GM23338 (cell line): ENCODE measurements at regions not wholly inside any gene's neighbourhood (a gene's known extent, or its start where the extent isn't known, plus 50 kb on each side); places are given as distances from the start of the nearest gene placed in this dataset.

Experiments
- ATAC-seq: fragments of 200-7000 bp; cut with Tn5 transposase; 3 replicates; pipeline ENCODE4 v1.9.1; 2020
- DNase-seq: peaks from one replicate; pipeline ENCODE4 v3.0.0-alpha.2; 2015; ENCODE audit warnings: low spot score
- H2AFZ ChIP-seq: fragments of 200-600 bp; sonication (generic); 2 replicates; pipeline ENCODE4 v1.8.0; 2016; ENCODE audit warnings: antibody characterized with exemption, mild to moderate bottlenecking, moderate library complexity
- H3F3A ChIP-seq: fragments of 200-600 bp; sonication (generic); replicated peaks from 2 replicates; pipeline ENCODE4 v1.8.0; 2017; ENCODE audit warnings: antibody characterized with exemption, mixed run types, low read depth
- H3K27ac ChIP-seq: fragments of 200-600 bp; sonication (generic); 2 replicates; pipeline ENCODE4 v1.6.1; 2016; ENCODE audit warnings: low read depth
- H3K27me3 ChIP-seq: fragments of 200-600 bp; sonication (generic); 2 replicates; pipeline ENCODE4 v1.8.0; 2016; ENCODE audit warnings: mild to moderate bottlenecking, mixed run types, moderate library complexity; ENCODE audit not compliant: insufficient read depth
- H3K36me3 ChIP-seq: fragments of 200-600 bp; sonication (generic); 2 replicates; pipeline ENCODE4 v1.8.0; 2016; ENCODE audit warnings: mild to moderate bottlenecking; ENCODE audit not compliant: insufficient read depth
- H3K4me1 ChIP-seq: fragments of 200-600 bp; sonication (generic); 2 replicates; pipeline ENCODE4 v1.8.0; 2016; ENCODE audit warnings: mild to moderate bottlenecking, moderate library complexity; ENCODE audit not compliant: insufficient read depth
- H3K4me2 ChIP-seq: fragments of 200-600 bp; sonication (generic); 2 replicates; pipeline ENCODE4 v1.7.1; 2017; ENCODE audit warnings: mixed run types
- H3K4me3 ChIP-seq: fragments of 200-600 bp; sonication (generic); 2 replicates; pipeline ENCODE4 v1.6.1; 2016; ENCODE audit warnings: mixed run types
- H3K79me2 ChIP-seq: fragments of 200-600 bp; sonication (generic); replicated peaks from 2 replicates; pipeline ENCODE4 v1.8.0; 2017; ENCODE audit warnings: mild to moderate bottlenecking; ENCODE audit not compliant: insufficient read depth
- H3K9me2 ChIP-seq: fragments of 200-600 bp; sonication (generic); 2 replicates; pipeline ENCODE4 v1.8.0; 2017; ENCODE audit not compliant: insufficient read depth
- H4K20me1 ChIP-seq: fragments of 200-600 bp; sonication (generic); replicated peaks from 2 replicates; pipeline ENCODE4 v1.8.0; 2017; ENCODE audit warnings: mild to moderate bottlenecking; ENCODE audit not compliant: insufficient read depth
- H3K27ac Mint-ChIP-seq: 2 replicates; pipeline ENCODE4 v1.8.0; 2020; ENCODE audit warnings: inconsistent platforms, mild to moderate bottlenecking, moderate library complexity, mixed read lengths
- H3K27me3 Mint-ChIP-seq: 3 replicates; pipeline ENCODE4 v1.8.0; 2022; ENCODE audit warnings: low read depth, mild to moderate bottlenecking, moderate library complexity, mixed read lengths, inconsistent platforms; ENCODE audit not compliant: insufficient read depth, poor library complexity
- H3K36me3 Mint-ChIP-seq: 3 replicates; pipeline ENCODE4 v1.8.0; 2021; ENCODE audit warnings: low read depth, mild to moderate bottlenecking, inconsistent platforms, moderate library complexity, mixed read lengths
- H3K4me1 Mint-ChIP-seq: 3 replicates; pipeline ENCODE4 v1.8.0; 2020; ENCODE audit warnings: mild to moderate bottlenecking, inconsistent platforms, mixed read lengths
- H3K4me3 Mint-ChIP-seq: 3 replicates; pipeline ENCODE4 v1.8.0; 2021; ENCODE audit warnings: moderate library complexity, mild to moderate bottlenecking, inconsistent platforms, mixed read lengths
- H3K9me3 Mint-ChIP-seq: 3 replicates; pipeline ENCODE4 v1.8.0; 2020; ENCODE audit warnings: moderate library complexity, mild to moderate bottlenecking, inconsistent platforms, mixed read lengths
- CREB1 ChIP-seq: fragments of 250-450 bp; sonication (Bioruptor Pico); IDR thresholded peaks from 2 replicates; pipeline ENCODE4 v1.5.0; 2020; ENCODE audit warnings: low read depth, mild to moderate bottlenecking, moderate library complexity
- EZH2phosphoT487 ChIP-seq: fragments of 200-600 bp; sonication (generic); IDR thresholded peaks from one replicate; pipeline ENCODE4 v1.8.1; 2018; ENCODE audit warnings: antibody characterized with exemption; ENCODE audit not compliant: unreplicated experiment
- JUNB ChIP-seq: IDR thresholded peaks from one replicate; pipeline ENCODE4 v1.6.1; 2016; ENCODE audit warnings: antibody characterized with exemption; ENCODE audit not compliant: unreplicated experiment
- NANOG ChIP-seq: IDR thresholded peaks from 2 replicates; pipeline ENCODE4 v1.6.1; 2016; ENCODE audit warnings: antibody characterized with exemption, borderline replicate concordance
- POLR2AphosphoS5 ChIP-seq: IDR thresholded peaks from 2 replicates; pipeline ENCODE4 v1.6.1; 2016; ENCODE audit warnings: antibody characterized with exemption, low read depth
- STAT1 ChIP-seq: IDR thresholded peaks from one replicate; pipeline ENCODE4 v1.6.1; 2016; ENCODE audit warnings: antibody characterized with exemption; ENCODE audit not compliant: unreplicated experiment
- ZNF114 ChIP-seq: fragments of 250-450 bp; sonication (Bioruptor Pico); IDR thresholded peaks from 2 replicates; pipeline ENCODE4 v1.5.0; 2020; ENCODE audit warnings: mild to moderate bottlenecking, moderate library complexity
- TF ChIP-seq, protein P1 (sequence below): fragments of 250-450 bp; sonication (Bioruptor Pico); IDR thresholded peaks from 2 replicates; pipeline ENCODE4 v1.5.0; 2020; ENCODE audit warnings: mild to moderate bottlenecking, moderate library complexity
- TF ChIP-seq, protein P2 (sequence below), 2 experiments: fragments of 200-600 bp in 1 of 2; sonication (generic) in 1 of 2; conservative IDR thresholded peaks; 2 replicates each; pipeline versions ENCODE4 v1.5.1 to v1.6.1; 2016 to 2017; ENCODE audit warnings: antibody characterized with exemption in 2 of 2, low read depth in 2 of 2, mild to moderate bottlenecking in 2 of 2, moderate library complexity in 1 of 2

DNA sequence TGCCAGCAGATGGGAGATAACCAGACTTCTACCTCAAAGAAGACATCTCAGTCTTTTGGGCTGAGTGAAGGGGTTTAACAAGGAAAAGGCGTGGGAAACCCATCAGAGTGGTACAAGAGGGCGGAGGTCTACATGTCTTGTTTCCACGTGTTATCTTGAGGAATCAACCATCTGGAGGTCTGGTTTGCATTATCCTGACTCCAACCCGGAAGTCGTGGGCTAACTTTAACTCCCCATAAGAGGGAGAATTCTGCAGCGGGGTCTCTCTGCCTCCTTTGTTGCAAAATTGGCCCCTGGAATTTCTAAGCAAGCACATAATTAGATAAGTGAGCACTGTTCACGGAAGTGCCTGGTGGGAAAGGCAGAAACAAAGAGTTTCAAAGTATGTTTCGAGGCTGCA, 398.7 kb upstream of the C16orf82 start (continued):
- TF ChIP-seq CREB1 (CRISPR knock-in tag) (no peak), NANOG (no peak), POLR2AphosphoS5 (no peak)

DNA sequence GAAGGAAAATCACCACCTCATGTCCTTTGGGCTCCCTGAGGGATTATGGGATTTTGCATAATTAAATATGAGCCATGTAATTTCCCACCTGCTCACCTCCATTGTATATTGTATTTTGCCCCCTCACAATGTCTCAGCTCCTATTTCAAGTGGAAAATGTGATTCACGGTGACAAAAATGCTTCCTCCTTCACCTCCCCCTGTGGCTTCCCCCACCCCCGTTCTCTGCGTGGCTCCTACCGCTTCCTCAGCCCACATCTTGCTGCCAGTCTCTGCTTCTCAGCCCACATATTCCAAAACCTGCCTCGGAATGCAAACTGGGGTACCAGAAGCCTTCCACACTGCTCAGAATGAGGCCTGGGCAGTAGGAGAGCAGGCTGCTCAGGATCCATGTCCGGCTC, 394.5 kb upstream of the C16orf82 start:
- Histone ChIP-seq H2AFZ (no peak overlapping the region), H3K9me2 (no peaks in the 10 kb centered on the region), H3K4me2 (no peak overlapping the region), H3K27me3 (no peaks in the 10 kb centered on the region), H3K27ac (no peak overlapping the region), H3K4me3 (no peak overlapping the region), H3K4me1 (no peaks in the 10 kb centered on the region), H3K79me2 (no peaks in the 10 kb centered on the region), H4K20me1 (no peaks in the 10 kb centered on the region), H3F3A (no peaks in the 10 kb centered on the region), H3K36me3 (no peaks in the 10 kb centered on the region; the same call in none of the 2 replicates)
- peaks cover 7% of the 10 kb centered on the region; the same call in 2 of the 3 replicates for H3K36me3 Mint-ChIP-seq
- H3K9me3 Mint-ChIP-seq = peaks cover 93% of the 10 kb centered on the region
- H3K27ac Mint-ChIP-seq = no peak overlapping the region
- no peak for ATAC-seq
- no peak overlapping the region for H3K4me3 Mint-ChIP-seq
- TF ChIP-seq, protein P1, sequence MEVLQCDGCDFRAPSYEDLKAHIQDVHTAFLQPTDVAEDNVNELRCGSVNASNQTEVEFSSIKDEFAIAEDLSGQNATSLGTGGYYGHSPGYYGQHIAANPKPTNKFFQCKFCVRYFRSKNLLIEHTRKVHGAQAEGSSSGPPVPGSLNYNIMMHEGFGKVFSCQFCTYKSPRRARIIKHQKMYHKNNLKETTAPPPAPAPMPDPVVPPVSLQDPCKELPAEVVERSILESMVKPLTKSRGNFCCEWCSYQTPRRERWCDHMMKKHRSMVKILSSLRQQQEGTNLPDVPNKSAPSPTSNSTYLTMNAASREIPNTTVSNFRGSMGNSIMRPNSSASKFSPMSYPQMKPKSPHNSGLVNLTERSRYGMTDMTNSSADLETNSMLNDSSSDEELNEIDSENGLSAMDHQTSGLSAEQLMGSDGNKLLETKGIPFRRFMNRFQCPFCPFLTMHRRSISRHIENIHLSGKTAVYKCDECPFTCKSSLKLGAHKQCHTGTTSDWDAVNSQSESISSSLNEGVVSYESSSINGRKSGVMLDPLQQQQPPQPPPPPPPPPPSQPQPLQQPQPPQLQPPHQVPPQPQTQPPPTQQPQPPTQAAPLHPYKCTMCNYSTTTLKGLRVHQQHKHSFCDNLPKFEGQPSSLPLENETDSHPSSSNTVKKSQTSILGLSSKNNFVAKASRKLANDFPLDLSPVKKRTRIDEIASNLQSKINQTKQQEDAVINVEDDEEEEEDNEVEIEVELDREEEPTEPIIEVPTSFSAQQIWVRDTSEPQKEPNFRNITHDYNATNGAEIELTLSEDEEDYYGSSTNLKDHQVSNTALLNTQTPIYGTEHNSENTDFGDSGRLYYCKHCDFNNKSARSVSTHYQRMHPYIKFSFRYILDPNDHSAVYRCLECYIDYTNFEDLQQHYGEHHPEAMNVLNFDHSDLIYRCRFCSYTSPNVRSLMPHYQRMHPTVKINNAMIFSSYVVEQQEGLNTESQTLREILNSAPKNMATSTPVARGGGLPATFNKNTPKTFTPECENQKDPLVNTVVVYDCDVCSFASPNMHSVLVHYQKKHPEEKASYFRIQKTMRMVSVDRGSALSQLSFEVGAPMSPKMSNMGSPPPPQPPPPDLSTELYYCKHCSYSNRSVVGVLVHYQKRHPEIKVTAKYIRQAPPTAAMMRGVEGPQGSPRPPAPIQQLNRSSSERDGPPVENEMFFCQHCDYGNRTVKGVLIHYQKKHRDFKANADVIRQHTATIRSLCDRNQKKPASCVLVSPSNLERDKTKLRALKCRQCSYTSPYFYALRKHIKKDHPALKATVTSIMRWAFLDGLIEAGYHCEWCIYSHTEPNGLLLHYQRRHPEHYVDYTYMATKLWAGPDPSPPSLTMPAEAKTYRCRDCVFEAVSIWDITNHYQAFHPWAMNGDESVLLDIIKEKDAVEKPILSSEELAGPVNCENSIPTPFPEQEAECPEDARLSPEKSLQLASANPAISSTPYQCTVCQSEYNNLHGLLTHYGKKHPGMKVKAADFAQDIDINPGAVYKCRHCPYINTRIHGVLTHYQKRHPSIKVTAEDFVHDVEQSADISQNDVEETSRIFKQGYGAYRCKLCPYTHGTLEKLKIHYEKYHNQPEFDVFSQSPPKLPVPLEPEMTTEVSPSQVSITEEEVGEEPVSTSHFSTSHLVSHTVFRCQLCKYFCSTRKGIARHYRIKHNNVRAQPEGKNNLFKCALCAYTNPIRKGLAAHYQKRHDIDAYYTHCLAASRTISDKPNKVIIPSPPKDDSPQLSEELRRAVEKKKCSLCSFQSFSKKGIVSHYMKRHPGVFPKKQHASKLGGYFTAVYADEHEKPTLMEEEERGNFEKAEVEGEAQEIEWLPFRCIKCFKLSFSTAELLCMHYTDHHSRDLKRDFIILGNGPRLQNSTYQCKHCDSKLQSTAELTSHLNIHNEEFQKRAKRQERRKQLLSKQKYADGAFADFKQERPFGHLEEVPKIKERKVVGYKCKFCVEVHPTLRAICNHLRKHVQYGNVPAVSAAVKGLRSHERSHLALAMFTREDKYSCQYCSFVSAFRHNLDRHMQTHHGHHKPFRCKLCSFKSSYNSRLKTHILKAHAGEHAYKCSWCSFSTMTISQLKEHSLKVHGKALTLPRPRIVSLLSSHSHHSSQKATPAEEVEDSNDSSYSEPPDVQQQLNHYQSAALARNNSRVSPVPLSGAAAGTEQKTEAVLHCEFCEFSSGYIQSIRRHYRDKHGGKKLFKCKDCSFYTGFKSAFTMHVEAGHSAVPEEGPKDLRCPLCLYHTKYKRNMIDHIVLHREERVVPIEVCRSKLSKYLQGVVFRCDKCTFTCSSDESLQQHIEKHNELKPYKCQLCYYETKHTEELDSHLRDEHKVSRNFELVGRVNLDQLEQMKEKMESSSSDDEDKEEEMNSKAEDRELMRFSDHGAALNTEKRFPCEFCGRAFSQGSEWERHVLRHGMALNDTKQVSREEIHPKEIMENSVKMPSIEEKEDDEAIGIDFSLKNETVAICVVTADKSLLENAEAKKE (CRISPR knock-in tag) = no peak
- TF ChIP-seq ZNF114 (CRISPR knock-in tag) (no peak), EZH2phosphoT487 (no peak), STAT1 (no peak), JUNB (no peak)
- TF ChIP-seq, protein P2, sequence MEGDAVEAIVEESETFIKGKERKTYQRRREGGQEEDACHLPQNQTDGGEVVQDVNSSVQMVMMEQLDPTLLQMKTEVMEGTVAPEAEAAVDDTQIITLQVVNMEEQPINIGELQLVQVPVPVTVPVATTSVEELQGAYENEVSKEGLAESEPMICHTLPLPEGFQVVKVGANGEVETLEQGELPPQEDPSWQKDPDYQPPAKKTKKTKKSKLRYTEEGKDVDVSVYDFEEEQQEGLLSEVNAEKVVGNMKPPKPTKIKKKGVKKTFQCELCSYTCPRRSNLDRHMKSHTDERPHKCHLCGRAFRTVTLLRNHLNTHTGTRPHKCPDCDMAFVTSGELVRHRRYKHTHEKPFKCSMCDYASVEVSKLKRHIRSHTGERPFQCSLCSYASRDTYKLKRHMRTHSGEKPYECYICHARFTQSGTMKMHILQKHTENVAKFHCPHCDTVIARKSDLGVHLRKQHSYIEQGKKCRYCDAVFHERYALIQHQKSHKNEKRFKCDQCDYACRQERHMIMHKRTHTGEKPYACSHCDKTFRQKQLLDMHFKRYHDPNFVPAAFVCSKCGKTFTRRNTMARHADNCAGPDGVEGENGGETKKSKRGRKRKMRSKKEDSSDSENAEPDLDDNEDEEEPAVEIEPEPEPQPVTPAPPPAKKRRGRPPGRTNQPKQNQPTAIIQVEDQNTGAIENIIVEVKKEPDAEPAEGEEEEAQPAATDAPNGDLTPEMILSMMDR (conservative IDR thresholded peaks at IDR 0.05; ENCODE audit: low read depth in 2 of 2) = no peak
- no peak for DNase-seq
- H3K4me1 Mint-ChIP-seq = 0 out of 3 replicates have a peak, but pooled peaks cover 3% of the 10 kb centered on the region
- peaks cover 2% of the 10 kb centered on the region for H3K27me3 Mint-ChIP-seq
